Heart left ventricle (tissue), 13 donors: ENCODE measurements at regions not wholly inside any gene's neighbourhood (a gene's known extent, or its start where the extent isn't known, plus 50 kb on each side); places are given as distances from the start of the nearest gene placed in this dataset.

Source experiments
- POLR2A ChIP-seq, 2 donors: fragments of 450-650 bp; IDR thresholded peaks; one replicate each; pipeline ENCODE4 v1.6.1; 2017; ENCODE audit warnings: antibody characterized with exemption in 2 of 2, mild to moderate bottlenecking in 2 of 2, moderate library complexity in 2 of 2
- TF ChIP-seq, protein P1 (sequence below), 12 donors: fragments of 200-600 bp; sonication (generic) in 4 of 12; IDR thresholded peaks; one replicate each; pipeline versions ENCODE4 v1.5.0 to v1.8.0; 2018 to 2022; ENCODE audit warnings: antibody characterized with exemption in 12 of 12, mild to moderate bottlenecking in 5 of 12
- donor health status: ischemic (EF 13 %, LVEDD 7.1; RV severe dilation, severe dysfunction).
- donor health status: DM: no; HTN: yes; CAD: no.
- donor health status: DM: no; HTN: no; CAD: no.
- donor health status: ischemic (EF 25% LVEDD 6.9; RV normal size, moderate dysfunction).
- donor health status: ischemic (EF 25% LVEDD 5.7; RV mildly dilated, moderate dysfunction).
- donor health status: ischemic (EF 35%, LVEDD 5.7; RV mildly dilated, moderate dysfunction).
- donor health status: nonischemic (EF 11% LVEDD 7.7; RV severe dilation, severe dysfunction).
- donor health status: DM: yes; HTN: yes; CAD: no.
- donor health status: PGD.
- donor health status: ischemic (EF 29% LVEDD 5.4; RV normal size, mild dysfunction).
- donor health status: nonischemic (EF 23%, LVEDD 6.1; RV moderate dilation, normal function).

DNA sequence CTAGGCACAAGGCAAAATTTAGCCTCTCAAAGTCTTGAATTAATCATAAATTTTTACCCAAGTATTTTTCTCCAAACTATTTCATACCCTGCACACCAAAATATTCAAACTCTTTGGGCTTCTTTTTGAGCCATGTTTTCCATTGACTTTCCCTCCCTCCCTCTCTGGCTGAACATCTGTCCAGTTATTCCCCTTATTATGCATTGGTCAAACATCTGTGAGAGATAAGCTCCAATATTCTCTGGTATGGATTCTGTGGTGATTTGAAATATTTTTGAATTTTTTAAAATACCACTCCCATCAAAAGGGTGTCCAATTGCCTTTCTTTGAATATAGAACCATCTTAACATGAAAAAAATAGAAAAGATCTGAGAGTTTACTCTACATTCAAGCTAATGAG lies 244.2 kb downstream of the RFPL4B start:
- no peak for TF ChIP-seq POLR2A (IDR thresholded peaks at IDR 0.05)
- TF ChIP-seq, protein P1, sequence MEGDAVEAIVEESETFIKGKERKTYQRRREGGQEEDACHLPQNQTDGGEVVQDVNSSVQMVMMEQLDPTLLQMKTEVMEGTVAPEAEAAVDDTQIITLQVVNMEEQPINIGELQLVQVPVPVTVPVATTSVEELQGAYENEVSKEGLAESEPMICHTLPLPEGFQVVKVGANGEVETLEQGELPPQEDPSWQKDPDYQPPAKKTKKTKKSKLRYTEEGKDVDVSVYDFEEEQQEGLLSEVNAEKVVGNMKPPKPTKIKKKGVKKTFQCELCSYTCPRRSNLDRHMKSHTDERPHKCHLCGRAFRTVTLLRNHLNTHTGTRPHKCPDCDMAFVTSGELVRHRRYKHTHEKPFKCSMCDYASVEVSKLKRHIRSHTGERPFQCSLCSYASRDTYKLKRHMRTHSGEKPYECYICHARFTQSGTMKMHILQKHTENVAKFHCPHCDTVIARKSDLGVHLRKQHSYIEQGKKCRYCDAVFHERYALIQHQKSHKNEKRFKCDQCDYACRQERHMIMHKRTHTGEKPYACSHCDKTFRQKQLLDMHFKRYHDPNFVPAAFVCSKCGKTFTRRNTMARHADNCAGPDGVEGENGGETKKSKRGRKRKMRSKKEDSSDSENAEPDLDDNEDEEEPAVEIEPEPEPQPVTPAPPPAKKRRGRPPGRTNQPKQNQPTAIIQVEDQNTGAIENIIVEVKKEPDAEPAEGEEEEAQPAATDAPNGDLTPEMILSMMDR (IDR thresholded peaks at IDR 0.05): no peak
